ENCODE measurements at regions not wholly inside any gene's neighbourhood (a gene's known extent, or its start where the extent isn't known, plus 50 kb on each side); places are given as distances from the start of the nearest gene placed in this dataset.

GRCh38 chr4:180280076-180280475 lies 1963.1 kb upstream of the TENM3 start:
- H3K27ac ChIP-seq, result no peak overlapping the region
- DNase-seq (ENCODE audit: extremely low spot score in 2 of 2), result no peak
- H3K36me3 ChIP-seq, result no peaks in the 10 kb centered on the region
- TF ChIP-seq POLR2A (IDR thresholded peaks at IDR 0.05), result no peak
- no peak for TF ChIP-seq POLR2AphosphoS5 (IDR thresholded peaks at IDR 0.05; ENCODE audit: insufficient read depth in 1 of 2, low read depth in 1 of 2)
- TF ChIP-seq, protein P1, sequence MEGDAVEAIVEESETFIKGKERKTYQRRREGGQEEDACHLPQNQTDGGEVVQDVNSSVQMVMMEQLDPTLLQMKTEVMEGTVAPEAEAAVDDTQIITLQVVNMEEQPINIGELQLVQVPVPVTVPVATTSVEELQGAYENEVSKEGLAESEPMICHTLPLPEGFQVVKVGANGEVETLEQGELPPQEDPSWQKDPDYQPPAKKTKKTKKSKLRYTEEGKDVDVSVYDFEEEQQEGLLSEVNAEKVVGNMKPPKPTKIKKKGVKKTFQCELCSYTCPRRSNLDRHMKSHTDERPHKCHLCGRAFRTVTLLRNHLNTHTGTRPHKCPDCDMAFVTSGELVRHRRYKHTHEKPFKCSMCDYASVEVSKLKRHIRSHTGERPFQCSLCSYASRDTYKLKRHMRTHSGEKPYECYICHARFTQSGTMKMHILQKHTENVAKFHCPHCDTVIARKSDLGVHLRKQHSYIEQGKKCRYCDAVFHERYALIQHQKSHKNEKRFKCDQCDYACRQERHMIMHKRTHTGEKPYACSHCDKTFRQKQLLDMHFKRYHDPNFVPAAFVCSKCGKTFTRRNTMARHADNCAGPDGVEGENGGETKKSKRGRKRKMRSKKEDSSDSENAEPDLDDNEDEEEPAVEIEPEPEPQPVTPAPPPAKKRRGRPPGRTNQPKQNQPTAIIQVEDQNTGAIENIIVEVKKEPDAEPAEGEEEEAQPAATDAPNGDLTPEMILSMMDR (IDR thresholded peaks at IDR 0.05), result no peak
- no peaks in the 10 kb centered on the region for H3K4me1 ChIP-seq
- no peaks in the 10 kb centered on the region for H3K9me3 ChIP-seq
- no peaks in the 10 kb centered on the region for H3K27me3 ChIP-seq
- H3K4me3 ChIP-seq, result no peak overlapping the region
- intact Hi-C loops (cut with DNase I), result no loop called here

- intact Hi-C loops (cut with DNase I), result no loop called here
- no peaks in the 10 kb centered on the region for H3K27me3 ChIP-seq
- H3K9me3 ChIP-seq, result no peaks in the 10 kb centered on the region
- H3K27ac ChIP-seq, result no peak overlapping the region
- H3K4me1 ChIP-seq, result no peaks in the 10 kb centered on the region
- no peak overlapping the region for H3K4me3 ChIP-seq
- DNase-seq (ENCODE audit: extremely low spot score in 2 of 2), result no peak
- no peaks in the 10 kb centered on the region for H3K36me3 ChIP-seq
- TF ChIP-seq POLR2AphosphoS5 (IDR thresholded peaks at IDR 0.05; ENCODE audit: insufficient read depth in 1 of 2, low read depth in 1 of 2) (no peak), POLR2A (IDR thresholded peaks at IDR 0.05) (no peak)
- TF ChIP-seq, protein P1 (IDR thresholded peaks at IDR 0.05), result no peak
Measured at GRCh38 chr4:180280726-180281297, 1962.4 kb upstream of the TENM3 start.

DNA sequence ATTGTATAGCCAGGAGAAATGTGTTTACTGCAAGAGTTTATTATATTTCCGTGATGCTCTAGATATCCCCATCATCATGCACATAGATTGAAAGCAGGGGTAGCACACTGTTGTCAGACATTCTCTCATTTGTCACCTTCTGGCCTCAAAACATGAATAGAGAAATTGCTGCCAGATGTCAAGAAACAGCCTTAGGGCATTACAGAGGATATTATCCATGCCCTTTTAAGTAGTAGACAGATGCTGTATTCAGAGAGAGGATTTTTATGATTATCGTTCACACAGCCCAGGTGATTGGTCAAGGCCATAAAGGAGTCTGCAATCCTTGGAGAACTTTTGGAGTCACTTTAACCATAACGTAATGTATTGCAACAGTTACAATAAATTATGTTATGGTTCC lies 1961.5 kb upstream of the TENM3 start:
- intact Hi-C loops (cut with DNase I), result no loop called here
- DNase-seq (ENCODE audit: extremely low spot score in 2 of 2), result no peak
- no peak overlapping the region for H3K27ac ChIP-seq
- H3K36me3 ChIP-seq, result no peaks in the 10 kb centered on the region
- no peaks in the 10 kb centered on the region for H3K27me3 ChIP-seq
- no peaks in the 10 kb centered on the region for H3K9me3 ChIP-seq
- no peaks in the 10 kb centered on the region for H3K4me1 ChIP-seq
- TF ChIP-seq POLR2AphosphoS5 (IDR thresholded peaks at IDR 0.05; ENCODE audit: insufficient read depth in 1 of 2, low read depth in 1 of 2) (no peak), POLR2A (IDR thresholded peaks at IDR 0.05) (no peak)
- TF ChIP-seq, protein P1 (IDR thresholded peaks at IDR 0.05), result no peak
- no peak overlapping the region for H3K4me3 ChIP-seq

DNA sequence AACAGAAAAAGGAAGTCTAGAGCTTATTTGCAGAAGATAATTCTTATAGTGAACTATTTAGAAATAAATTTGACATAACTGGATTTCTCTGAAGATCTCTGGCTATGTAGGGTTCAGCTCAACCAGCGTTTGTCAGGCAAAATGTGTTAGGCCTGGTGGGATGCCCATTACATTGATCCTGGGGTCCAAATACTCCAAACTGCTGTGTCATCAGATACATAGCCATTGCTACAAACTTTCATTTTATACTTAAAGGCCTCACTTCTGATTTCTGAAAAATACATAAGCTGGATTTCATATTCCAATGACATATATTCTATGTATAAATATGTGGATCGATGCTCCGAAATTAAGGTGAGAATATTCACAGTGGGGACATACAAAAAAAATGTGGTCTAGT lies 1958.9 kb upstream of the TENM3 start:
- Histone ChIP-seq H3K36me3 (no peaks in the 10 kb centered on the region), H3K4me3 (no peak overlapping the region), H3K27ac (no peak overlapping the region), H3K4me1 (no peaks in the 10 kb centered on the region), H3K27me3 (no peaks in the 10 kb centered on the region), H3K9me3 (no peaks in the 10 kb centered on the region)
- TF ChIP-seq POLR2AphosphoS5 (IDR thresholded peaks at IDR 0.05; ENCODE audit: insufficient read depth in 1 of 2, low read depth in 1 of 2), result no peak
- TF ChIP-seq, protein P1 (IDR thresholded peaks at IDR 0.05), result no peak
- no peak for TF ChIP-seq POLR2A (IDR thresholded peaks at IDR 0.05)
- intact Hi-C loops (cut with DNase I), result no loop called here
- no peak for DNase-seq (ENCODE audit: extremely low spot score in 2 of 2)

DNA sequence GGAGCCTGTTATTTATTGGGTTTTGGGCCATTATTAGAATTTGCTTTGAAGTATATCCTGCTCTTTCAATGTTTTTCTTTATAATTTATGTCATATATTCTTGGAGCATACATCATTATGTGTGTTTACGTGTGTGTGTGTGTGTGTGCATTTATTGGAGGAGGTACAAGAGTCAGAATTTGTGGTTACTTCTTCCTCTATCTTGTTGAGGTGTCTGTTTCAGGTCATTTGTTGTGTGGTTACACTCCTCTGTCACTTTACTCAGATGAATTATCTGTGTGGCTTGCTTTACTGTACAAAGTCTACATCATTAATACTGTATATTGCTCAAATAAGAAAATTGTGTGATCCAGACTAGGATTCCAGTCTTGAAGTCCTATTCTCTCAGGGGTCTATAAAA lies 1957.4 kb upstream of the TENM3 start:
- no peaks in the 10 kb centered on the region for H3K4me1 ChIP-seq
- H3K36me3 ChIP-seq, result no peaks in the 10 kb centered on the region
- TF ChIP-seq POLR2AphosphoS5 (IDR thresholded peaks at IDR 0.05; ENCODE audit: insufficient read depth in 1 of 2, low read depth in 1 of 2) (no peak), POLR2A (IDR thresholded peaks at IDR 0.05) (no peak)
- TF ChIP-seq, protein P1 (IDR thresholded peaks at IDR 0.05), result no peak
- no peak overlapping the region for H3K4me3 ChIP-seq
- no peaks in the 10 kb centered on the region for H3K27me3 ChIP-seq
- intact Hi-C loops (cut with DNase I), result no loop called here
- no peaks in the 10 kb centered on the region for H3K9me3 ChIP-seq
- no peak overlapping the region for H3K27ac ChIP-seq
- DNase-seq (ENCODE audit: extremely low spot score in 2 of 2), result no peak

Data from vagina (tissue), 2 donors.